IMR-90 (cell line): ENCODE measurements at regions not wholly inside any gene's neighbourhood (a gene's known extent, or its start where the extent isn't known, plus 50 kb on each side); places are given as distances from the start of the nearest gene placed in this dataset.

ENCODE experiments used
- ATAC-seq: fragments of 200-7000 bp; cut with Tn5 transposase; 2 replicates; pipeline ENCODE4 v1.9.1; 2020; ENCODE audit warnings: low read depth, mild to moderate bottlenecking, moderate library complexity
- BruUV-seq: library from RNA; stranded (reverse); fragments of 400-500 nt; replicated peaks from 2 replicates; lab custom pipeline; 2021; lab: Mats Ljungman, UMichigan
- CTCF ChIA-PET: fragments of 300-600 bp; formaldehyde crosslinking; extraction: SDS; loops from one replicate; lab custom pipeline; 2021; ENCODE audit warnings: antibody characterized with exemption; lab: Yijun Ruan, JAX
- POLR2A ChIA-PET: fragments of 300-600 bp; sonication (Branson Sonifier 250); formaldehyde crosslinking; loops from one replicate; lab custom pipeline; 2022; ENCODE audit warnings: antibody characterized with exemption; ENCODE audit not compliant: unreplicated experiment; lab: Charles Lee
- DNase-seq: peaks from one replicate; pipeline ENCODE4 v3.0.0; 2013
- H2AFZ ChIP-seq: replicated peaks from 2 replicates; pipeline ENCODE3; 2013; ENCODE audit warnings: low read length, mild to moderate bottlenecking; ENCODE audit not compliant: poor library complexity
- H2AK5ac ChIP-seq: 2 replicates; pipeline ENCODE4 v1.6.1; 2013; ENCODE audit warnings: low read depth, low read length, inconsistent platforms
- H2AK9ac ChIP-seq: replicated peaks from 2 replicates; pipeline ENCODE3; 2013; ENCODE audit warnings: mild to moderate bottlenecking, low read depth, low read length, moderate library complexity; ENCODE audit not compliant: poor library complexity
- H2BK120ac ChIP-seq: 2 replicates; pipeline ENCODE4 v1.6.1; 2013; ENCODE audit warnings: low read depth, low read length, inconsistent platforms
- H2BK15ac ChIP-seq: 3 replicates; pipeline ENCODE4 v1.6.1; 2013; ENCODE audit warnings: low read depth, low read length, inconsistent platforms
- H2BK20ac ChIP-seq: 2 replicates; pipeline ENCODE4 v1.6.1; 2013; ENCODE audit warnings: low read depth, mild to moderate bottlenecking, inconsistent platforms, low read length, moderate library complexity
- H2BK5ac ChIP-seq: 2 replicates; pipeline ENCODE4 v1.6.1; 2013; ENCODE audit warnings: mild to moderate bottlenecking, low read depth, low read length, inconsistent platforms; ENCODE audit not compliant: poor library complexity, severe bottlenecking
- H3K14ac ChIP-seq: replicated peaks from 2 replicates; pipeline ENCODE4 v1.6.1; 2013; ENCODE audit warnings: low read depth, low read length, inconsistent platforms
- H3K18ac ChIP-seq: 2 replicates; pipeline ENCODE4 v1.6.1; 2013; ENCODE audit warnings: low read depth, low read length, control low read depth
- H3K23ac ChIP-seq: 2 replicates; pipeline ENCODE4 v1.6.1; 2013; ENCODE audit warnings: low read depth, low read length, inconsistent platforms
- H3K27ac ChIP-seq: 2 replicates; pipeline ENCODE4 v1.5.1; 2013; ENCODE audit warnings: mild to moderate bottlenecking, control low read depth, low read length; ENCODE audit not compliant: insufficient read depth
- H3K27me3 ChIP-seq: 2 replicates; pipeline ENCODE4 v1.6.1; 2013; ENCODE audit warnings: low read length; ENCODE audit not compliant: control insufficient read depth, insufficient read depth
- H3K36me3 ChIP-seq: 2 replicates; pipeline ENCODE4 v1.6.1; 2013; ENCODE audit warnings: low read length, mixed read lengths; ENCODE audit not compliant: control insufficient read depth, insufficient read depth
- H3K4ac ChIP-seq: 2 replicates; pipeline ENCODE4 v1.6.1; 2013; ENCODE audit warnings: low read depth, low read length, inconsistent platforms
- H3K4me1 ChIP-seq: 2 replicates; pipeline ENCODE4 v1.6.1; 2013; ENCODE audit warnings: low read length, mixed read lengths; ENCODE audit not compliant: control insufficient read depth, insufficient read depth
- H3K4me2 ChIP-seq: 2 replicates; pipeline ENCODE4 v1.6.1; 2013; ENCODE audit warnings: low read depth, mild to moderate bottlenecking, control low read depth, low read length, moderate library complexity
- H3K4me3 ChIP-seq: 2 replicates; pipeline ENCODE4 v1.5.1; 2013; ENCODE audit warnings: low read depth, mild to moderate bottlenecking, control low read depth, low read length, moderate library complexity; ENCODE audit not compliant: insufficient read depth
- H3K56ac ChIP-seq: 2 replicates; pipeline ENCODE4 v1.6.1; 2013; ENCODE audit warnings: low read length, inconsistent platforms; ENCODE audit not compliant: insufficient read depth; ENCODE audit errors: extremely low read depth
- H3K79me1 ChIP-seq, 2 experiments: 2 replicates each; pipeline ENCODE4 v1.6.1; 2013; ENCODE audit warnings: low read length in 2 of 2, inconsistent platforms in 1 of 2, low read depth in 1 of 2
- H3K9ac ChIP-seq: 2 replicates; pipeline ENCODE4 v1.6.1; 2013; ENCODE audit warnings: low read depth, low read length, control low read depth
- H3K9me1 ChIP-seq: 2 replicates; pipeline ENCODE4 v1.6.1; 2013; ENCODE audit warnings: low read length, inconsistent platforms; ENCODE audit not compliant: insufficient read depth
- H3K9me3 ChIP-seq: 2 replicates; pipeline ENCODE4 v1.6.1; 2013; ENCODE audit warnings: low read length; ENCODE audit not compliant: control insufficient read depth, insufficient read depth
- H4K20me1 ChIP-seq: 2 replicates; pipeline ENCODE4 v1.6.1; 2013; ENCODE audit warnings: low read length, inconsistent platforms; ENCODE audit not compliant: insufficient read depth
- H4K5ac ChIP-seq: 2 replicates; pipeline ENCODE4 v1.6.1; 2013; ENCODE audit warnings: mild to moderate bottlenecking, low read depth, low read length, control low read depth
- H4K8ac ChIP-seq, 2 experiments: 2 replicates each; pipeline ENCODE4 v1.6.1; 2013; ENCODE audit warnings: low read depth in 2 of 2, low read length in 2 of 2, control low read depth in 1 of 2, inconsistent platforms in 1 of 2
- H4K91ac ChIP-seq: 2 replicates; pipeline ENCODE4 v1.6.1; 2013; ENCODE audit warnings: low read depth, low read length, inconsistent platforms; ENCODE audit not compliant: insufficient read depth
- BHLHE40 ChIP-seq: fragments of 150-350 bp; IDR thresholded peaks from 2 replicates; pipeline ENCODE4 v1.6.1; 2016; ENCODE audit warnings: mild to moderate bottlenecking, low read depth, low read length
- CEBPB ChIP-seq: IDR thresholded peaks from 2 replicates; pipeline ENCODE4 v1.6.1; 2012; ENCODE audit warnings: low read depth, low read length, improper control_type of control experiment
- CHD1 ChIP-seq: IDR thresholded peaks from 2 replicates; pipeline ENCODE4 v1.6.1; 2012; ENCODE audit warnings: low read depth, low read length, improper control_type of control experiment
- CTCF ChIP-seq: conservative IDR thresholded peaks from 2 replicates; pipeline ENCODE4 v1.5.1; 2012; ENCODE audit warnings: mild to moderate bottlenecking, low read depth, low read length, improper control_type of control experiment
- ELK1 ChIP-seq: fragments of 150-350 bp; IDR thresholded peaks from 2 replicates; pipeline ENCODE4 v1.6.1; 2016; ENCODE audit warnings: low read depth, mild to moderate bottlenecking, low read length, moderate library complexity, borderline replicate concordance
- FOS ChIP-seq: fragments of 150-350 bp; IDR thresholded peaks from 2 replicates; pipeline ENCODE4 v1.6.1; 2016; ENCODE audit warnings: low read depth, low read length
- MAFK ChIP-seq: IDR thresholded peaks from 2 replicates; pipeline ENCODE4 v1.6.1; 2012; ENCODE audit warnings: low read depth, low read length, improper control_type of control experiment
- MAZ ChIP-seq: IDR thresholded peaks from 2 replicates; pipeline ENCODE4 v1.6.1; 2012; ENCODE audit warnings: low read depth, mild to moderate bottlenecking, low read length, improper control_type of control experiment, moderate library complexity, borderline replicate concordance
- MXI1 ChIP-seq: IDR thresholded peaks from 2 replicates; pipeline ENCODE4 v1.6.1; 2012; ENCODE audit warnings: low read depth, mild to moderate bottlenecking, low read length, moderate library complexity, borderline replicate concordance
- NFE2L2 ChIP-seq: fragments of 150-350 bp; IDR thresholded peaks from 2 replicates; pipeline ENCODE4 v1.6.1; 2016; ENCODE audit warnings: low read depth, mild to moderate bottlenecking, low read length
- POLR2A ChIP-seq: IDR thresholded peaks from 2 replicates; pipeline ENCODE4 v1.6.1; 2012; ENCODE audit warnings: mild to moderate bottlenecking, low read depth, low read length
- RAD21 ChIP-seq: IDR thresholded peaks from 2 replicates; pipeline ENCODE4 v1.6.1; 2012; ENCODE audit warnings: low read length, improper control_type of control experiment
- RCOR1 ChIP-seq: IDR thresholded peaks from 2 replicates; pipeline ENCODE4 v1.6.1; 2012; ENCODE audit warnings: mild to moderate bottlenecking, low read length, improper control_type of control experiment; ENCODE audit not compliant: insufficient replicate concordance
- RFX5 ChIP-seq: IDR thresholded peaks from 2 replicates; pipeline ENCODE4 v1.8.0; 2012; ENCODE audit warnings: low read depth, mild to moderate bottlenecking, low read length, moderate library complexity
- SMC3 ChIP-seq: fragments of 150-350 bp; IDR thresholded peaks from 2 replicates; pipeline ENCODE4 v1.6.1; 2016; ENCODE audit warnings: low read depth, mild to moderate bottlenecking, antibody characterized with exemption, low read length, moderate library complexity
- USF2 ChIP-seq: fragments of 150-350 bp; IDR thresholded peaks from 2 replicates; pipeline ENCODE4 v1.6.1; 2017; ENCODE audit warnings: mild to moderate bottlenecking, antibody characterized with exemption, low read length, low read depth
- WGBS, 2 experiments: methylation state at CpG; one replicate each; pipeline versions ENCODE4 v1.1.5 to v1.1.7; 2013; ENCODE audit warnings: missing lambda C conversion rate in 2 of 2; ENCODE audit not compliant: insufficient read length in 1 of 2; ENCODE audit errors: extremely low coverage in 2 of 2; 5-methylcytosine and 5-hydroxymethylcytosine counted together
- dilution Hi-C: fragments of 300-500 bp; cut with HindIII; formaldehyde crosslinking; loops from one replicate; pipeline ENCODE4 v1.14.3; 2018; ENCODE audit warnings: low sequenced_read_pairs; ENCODE audit not compliant: unreplicated experiment
- in situ Hi-C: fragments of 300-500 bp; cut with MboI; formaldehyde crosslinking; loops from 3 replicates; pipeline ENCODE4 v1.14.3; 2019; ENCODE audit warnings: low sequenced_read_pairs, inconsistent platforms, mixed read lengths
- intact Hi-C: fragments of 100-400 bp; cut with micrococcal nuclease; formaldehyde crosslinking; loops from 2 replicates; pipeline ENCODE4 v1.10.0; 2022

GRCh38 chr19:31170046-31170445, 179.2 kb downstream of the TSHZ3 start:
- Histone ChIP-seq H3K27me3 (no peaks in the 10 kb centered on the region; the same call in 1 of the 2 replicates), H2BK120ac (no peak overlapping the region), H3K9me1 (no peaks in the 10 kb centered on the region), H3K4ac (no peak overlapping the region), H3K9me3 (no peaks in the 10 kb centered on the region), H2AK5ac (no peak overlapping the region), H3K23ac (no peak overlapping the region), H4K20me1 (no peaks in the 10 kb centered on the region), H3K14ac (no peak overlapping the region), H2BK15ac (no peak overlapping the region), H2AK9ac (no peak overlapping the region), H4K5ac (no peak overlapping the region), H2BK20ac (no peak overlapping the region), H3K36me3 (no peaks in the 10 kb centered on the region), H4K8ac (no peak overlapping the region), H4K91ac (no peak overlapping the region), H3K4me3 (no peak overlapping the region), H3K4me1 (no peaks in the 10 kb centered on the region), H2AFZ (no peak overlapping the region), H3K79me1 (no peaks in the 10 kb centered on the region), H3K9ac (no peak overlapping the region), H3K27ac (no peak overlapping the region), H3K18ac (no peak overlapping the region), H2BK5ac (no peak overlapping the region), H3K4me2 (no peak overlapping the region), H3K56ac (no peak overlapping the region)
- ChIA-PET POLR2A (no interaction called here), CTCF (no interaction called here)
- DNase-seq = no peak
- in situ Hi-C loops = no loop called here
- BruUV-seq = no TSS peak
- no peak for ATAC-seq
- dilution Hi-C loops = no loop called here
- no peak for TF ChIP-seq BHLHE40
- TF ChIP-seq CHD1 = no peak
- no peak for TF ChIP-seq CEBPB
- no peak for TF ChIP-seq MXI1
- TF ChIP-seq ELK1 = no peak
- TF ChIP-seq RAD21 = no peak
- no peak for TF ChIP-seq USF2
- no peak for TF ChIP-seq NFE2L2
- no peak for TF ChIP-seq MAZ
- no peak for TF ChIP-seq RFX5
- no peak for TF ChIP-seq CTCF
- no peak for TF ChIP-seq POLR2A
- TF ChIP-seq MAFK = no peak
- TF ChIP-seq RCOR1 = no peak
- TF ChIP-seq FOS = no peak
- no peak for TF ChIP-seq SMC3
- no CpG with 5 or more reads among the region's 2 CpGs for WGBS, 2 experiments
- intact Hi-C loops = no loop called here
